Left renal pelvis (tissue), 4 donors: ENCODE measurements at regions not wholly inside any gene's neighbourhood (a gene's known extent, or its start where the extent isn't known, plus 50 kb on each side); places are given as distances from the start of the nearest gene placed in this dataset.

Source experiments
- DNase-seq, 4 donors: peaks; one replicate each; pipeline ENCODE4 v3.0.0-alpha.2; 2013; ENCODE audit warnings: low read depth in 4 of 4, low spot score in 3 of 4

- no peak for DNase-seq
Observed at GRCh38 chr2:238669581-238670080, 178.3 kb upstream of the TWIST2 start.

GRCh38 chr2:238670111-238670585 is 177.7 kb upstream of the TWIST2 start:
- no peak for DNase-seq

- DNase-seq = no peak
Observed at GRCh38 chr2:238682536-238682935, 165.3 kb upstream of the TWIST2 start.

- DNase-seq = no peak
Observed at GRCh38 chr2:238684362-238685326, 163.2 kb upstream of the TWIST2 start.

- no peak for DNase-seq
Observed at GRCh38 chr2:238685327-238685709, 162.6 kb upstream of the TWIST2 start.

- DNase-seq = no peak
Observed at GRCh38 chr2:238685713-238686112, 162.2 kb upstream of the TWIST2 start.

- DNase-seq = no peak
Observed at GRCh38 chr2:238686223-238686622, 161.7 kb upstream of the TWIST2 start.

GRCh38 chr2:238688193-238689153 is 159.4 kb upstream of the TWIST2 start:
- DNase-seq = no peak

GRCh38 chr2:238689331-238689730 is 158.6 kb upstream of the TWIST2 start:
- DNase-seq = no peak

- DNase-seq = no peak
Observed at GRCh38 chr2:238689871-238690389, 158.0 kb upstream of the TWIST2 start.

GRCh38 chr2:238690511-238690910 is 157.4 kb upstream of the TWIST2 start:
- DNase-seq = no peak

GRCh38 chr2:238691596-238692491 is 156.0 kb upstream of the TWIST2 start:
- no peak for DNase-seq

- no peak for DNase-seq
Observed at GRCh38 chr2:238692562-238692961, 155.3 kb upstream of the TWIST2 start.

- DNase-seq = no peak
Observed at GRCh38 chr2:238693337-238694093, 154.4 kb upstream of the TWIST2 start.

- no peak for DNase-seq
Observed at GRCh38 chr2:238694136-238694755, 153.6 kb upstream of the TWIST2 start.

- DNase-seq = no peak
Observed at GRCh38 chr2:238694922-238695321, 153.0 kb upstream of the TWIST2 start.

- no peak for DNase-seq
Observed at GRCh38 chr2:238695538-238695937, 152.3 kb upstream of the TWIST2 start.

- no peak for DNase-seq
Observed at GRCh38 chr2:238696331-238696730, 151.6 kb upstream of the TWIST2 start.

- no peak for DNase-seq
Observed at GRCh38 chr2:238696786-238697185, 151.1 kb upstream of the TWIST2 start.
